Activated CD8-positive, alpha-beta T cell treated with anti-CD3 and anti-CD28 coated beads for 36 hours (primary cell): ENCODE measurements at regions not wholly inside any gene's neighbourhood (a gene's known extent, or its start where the extent isn't known, plus 50 kb on each side); places are given as distances from the start of the nearest gene placed in this dataset.
A peak's percentile ranks its signal among the peaks of the same experiment; 100 is the strongest.

Source experiments
- ATAC-seq: fragments of 200-7000 bp; cut with Tn5 transposase; one replicate; pipeline ENCODE4 v1.10.0; 2021; ENCODE audit warnings: mild to moderate bottlenecking, moderate library complexity
- CTCF ChIA-PET: fragments of 350-600 bp; sonication (Branson Sonifier 250); formaldehyde crosslinking; loops from one replicate; lab custom pipeline; 2021; ENCODE audit warnings: antibody characterized with exemption; lab: Charles Lee
- POLR2A ChIA-PET: fragments of 350-600 bp; sonication (Branson Sonifier 250); formaldehyde crosslinking; loops from one replicate; lab custom pipeline; 2021; ENCODE audit warnings: antibody characterized with exemption; lab: Charles Lee
- DNase-seq: peaks from one replicate; pipeline ENCODE4 v3.0.0-alpha.2; 2020
- H3K27ac Mint-ChIP-seq: one replicate; pipeline ENCODE4 v1.8.0; 2021; ENCODE audit warnings: mild to moderate bottlenecking, mixed read lengths
- H3K27me3 Mint-ChIP-seq: one replicate; pipeline ENCODE4 v1.8.0; 2021; ENCODE audit warnings: mixed read lengths
- H3K36me3 Mint-ChIP-seq: one replicate; pipeline ENCODE4 v1.8.0; 2021; ENCODE audit warnings: low read depth, mixed read lengths
- H3K4me1 Mint-ChIP-seq: one replicate; pipeline ENCODE4 v1.8.0; 2021; ENCODE audit warnings: low read depth, mixed read lengths
- H3K4me3 Mint-ChIP-seq: one replicate; pipeline ENCODE4 v1.8.0; 2021; ENCODE audit warnings: mild to moderate bottlenecking, moderate library complexity, mixed read lengths
- H3K9me3 Mint-ChIP-seq: one replicate; pipeline ENCODE4 v1.8.0; 2021; ENCODE audit warnings: mixed read lengths
- CTCF ChIP-seq: fragments of 200-600 bp; IDR thresholded peaks from one replicate; pipeline ENCODE4 v1.8.0; 2022; ENCODE audit warnings: antibody characterized with exemption, mild to moderate bottlenecking
- intact Hi-C: fragments of 100-400 bp; cut with micrococcal nuclease; formaldehyde crosslinking; loops from one replicate; pipeline ENCODE4 v1.10.0; 2022

- CTCF ChIA-PET = interaction anchor here (1.0 kb wide), 1 partner anchor 445 kb away, joined by 3 read pairs; no protein-coding TSS in a partner anchor
- DNase-seq = no peak
- H3K27ac Mint-ChIP-seq = no peak overlapping the region
These were observed 265.4 kb upstream of the HES1 start for GRCh38 chr3:193870376-193871219.

GRCh38 chr3:193871220-193871485, 264.8 kb upstream of the HES1 start:
- no peak for TF ChIP-seq CTCF

More at GRCh38 chr3:193870376-193871219, 265.4 kb upstream of the HES1 start:
- Mint-ChIP-seq H3K4me3 (no peak overlapping the region), H3K4me1 (peaks cover 6% of the 10 kb centered on the region), H3K9me3 (no peaks in the 10 kb centered on the region), H3K27me3 (peaks cover 19% of the 10 kb centered on the region), H3K36me3 (no peaks in the 10 kb centered on the region)
- TF ChIP-seq CTCF = no peak
- POLR2A ChIA-PET = no interaction called here
- ATAC-seq = no peak
- intact Hi-C loops = loop anchor here (10.0 kb wide), 1 partner anchor 264 kb away; the partner anchor contains the start of gene HES1

GRCh38 chr3:193872265-193872753, 263.6 kb upstream of the HES1 start:
- H3K4me1 Mint-ChIP-seq = peaks cover 6% of the 10 kb centered on the region
- ATAC-seq (no peak), DNase-seq (peak; percentile 30)
- no peaks in the 10 kb centered on the region for H3K9me3 Mint-ChIP-seq
- no peak for TF ChIP-seq CTCF
- peaks cover 23% of the 10 kb centered on the region for H3K27me3 Mint-ChIP-seq
- ChIA-PET CTCF (no interaction called here), POLR2A (no interaction called here)
- H3K36me3 Mint-ChIP-seq = no peaks in the 10 kb centered on the region
- intact Hi-C loops = loop anchor here (10.0 kb wide), 1 partner anchor 262 kb away; the partner anchor contains the start of gene HES1
- no peak overlapping the region for H3K27ac Mint-ChIP-seq
- H3K4me3 Mint-ChIP-seq = no peak overlapping the region

More at GRCh38 chr3:193871220-193871485, 264.8 kb upstream of the HES1 start:
- H3K36me3 Mint-ChIP-seq = no peaks in the 10 kb centered on the region
- H3K4me1 Mint-ChIP-seq = peaks cover 6% of the 10 kb centered on the region
- intact Hi-C loops = loop anchor here (10.0 kb wide), 1 partner anchor 264 kb away; the partner anchor contains the start of gene HES1
- H3K27me3 Mint-ChIP-seq = peaks cover 19% of the 10 kb centered on the region
- ChIA-PET POLR2A (no interaction called here), CTCF (interaction anchor here (1.0 kb wide), 1 partner anchor 444 kb away, joined by 3 read pairs; no protein-coding TSS in a partner anchor)
- H3K9me3 Mint-ChIP-seq = no peaks in the 10 kb centered on the region
- DNase-seq (no peak), ATAC-seq (no peak)
- no peak overlapping the region for H3K4me3 Mint-ChIP-seq
- no peak overlapping the region for H3K27ac Mint-ChIP-seq

- POLR2A ChIA-PET = interaction anchor here (0.6 kb wide), 1 partner anchor 94 kb away, joined by 3 read pairs; no protein-coding TSS in a partner anchor
- intact Hi-C loops = loop anchor here (10.0 kb wide), 1 partner anchor 261 kb away; the partner anchor contains the start of gene HES1
- peaks cover 6% of the 10 kb centered on the region for H3K4me1 Mint-ChIP-seq
These were observed 262.3 kb upstream of the HES1 start for GRCh38 chr3:193873426-193874201.

More at GRCh38 chr3:193873426-193874201, 262.3 kb upstream of the HES1 start:
- Mint-ChIP-seq H3K4me3 (no peak overlapping the region), H3K36me3 (no peaks in the 10 kb centered on the region), H3K27me3 (peaks cover 16% of the 10 kb centered on the region), H3K27ac (no peak overlapping the region), H3K9me3 (no peaks in the 10 kb centered on the region)
- CTCF ChIA-PET = interaction anchor here (1.1 kb wide), 1 partner anchor 442 kb away, joined by 3 read pairs; no protein-coding TSS in a partner anchor
- ATAC-seq (no peak), DNase-seq (no peak)
- TF ChIP-seq CTCF = no peak
